A673 (cell line): ENCODE measurements at regions not wholly inside any gene's neighbourhood (a gene's known extent, or its start where the extent isn't known, plus 50 kb on each side); places are given as distances from the start of the nearest gene placed in this dataset.

ENCODE experiments used
- BruUV-seq: library from RNA; stranded (reverse); fragments of 400-500 nt; replicated peaks from 2 replicates; lab custom pipeline; 2021; lab: Mats Ljungman, UMichigan
- CTCF ChIA-PET: fragments of 300-600 bp; sonication (Branson Sonifier 250); formaldehyde crosslinking; loops from one replicate; lab custom pipeline; 2022; ENCODE audit warnings: antibody characterized with exemption; lab: Charles Lee
- POLR2A ChIA-PET: fragments of 300-600 bp; sonication (Branson Sonifier 250); formaldehyde crosslinking; loops from one replicate; lab custom pipeline; 2022; ENCODE audit warnings: antibody characterized with exemption; ENCODE audit not compliant: low non-redundant PET; lab: Charles Lee
- DNase-seq: peaks from one replicate; pipeline ENCODE4 v3.0.0-alpha.2; 2015; ENCODE audit warnings: low spot score
- H3K27ac ChIP-seq: fragments of 200-600 bp; sonication (generic); 2 replicates; pipeline ENCODE4 v1.5.1; 2016; ENCODE audit warnings: mixed run types, low read depth, mild to moderate bottlenecking, mixed read lengths, antibody characterized with exemption, low read length; ENCODE audit not compliant: poor library complexity, severe bottlenecking
- H3K27me3 ChIP-seq: fragments of 200-600 bp; sonication (generic); replicated peaks from 2 replicates; pipeline ENCODE4 v1.6.1; 2017; ENCODE audit warnings: mixed run types, low read depth, mild to moderate bottlenecking, mixed read lengths, antibody characterized with exemption, low read length; ENCODE audit not compliant: insufficient read depth, poor library complexity
- H3K36me3 ChIP-seq: fragments of 200-600 bp; sonication (generic); 2 replicates; pipeline ENCODE4 v1.6.1; 2016; ENCODE audit warnings: mixed run types, mild to moderate bottlenecking, mixed read lengths, antibody characterized with exemption, low read length; ENCODE audit not compliant: insufficient read depth, poor library complexity, severe bottlenecking
- H3K4me1 ChIP-seq: fragments of 200-600 bp; sonication (generic); 2 replicates; pipeline ENCODE4 v1.6.1; 2017; ENCODE audit warnings: mixed run types, mild to moderate bottlenecking, mixed read lengths, antibody characterized with exemption, low read length; ENCODE audit not compliant: insufficient read depth, poor library complexity, severe bottlenecking
- H3K4me3 ChIP-seq: fragments of 200-600 bp; sonication (generic); 2 replicates; pipeline ENCODE4 v1.5.1; 2016; ENCODE audit warnings: low read depth, mixed run types, mild to moderate bottlenecking, mixed read lengths, low read length; ENCODE audit not compliant: poor library complexity, severe bottlenecking
- H3K9me3 ChIP-seq: fragments of 200-600 bp; sonication (generic); 2 replicates; pipeline ENCODE4 v1.6.1; 2016; ENCODE audit warnings: mixed run types, low read depth, mild to moderate bottlenecking, mixed read lengths, antibody characterized with exemption, low read length; ENCODE audit not compliant: poor library complexity, severe bottlenecking
- EZH2 ChIP-seq: fragments of 200-600 bp; sonication (generic); IDR thresholded peaks from 2 replicates; pipeline ENCODE4 v1.6.1; 2017; ENCODE audit warnings: borderline replicate concordance, low read depth, mild to moderate bottlenecking, mixed read lengths, antibody characterized with exemption, low read length; ENCODE audit not compliant: poor library complexity, severe bottlenecking
- intact Hi-C: fragments of 100-400 bp; cut with micrococcal nuclease; formaldehyde crosslinking; loops from one replicate; pipeline ENCODE4 v1.10.0; 2022; ENCODE audit not compliant: unreplicated experiment
- TF ChIP-seq, protein P1 (sequence below): fragments of 300-800, 200-600 bp; sonication (generic); conservative IDR thresholded peaks from 2 replicates; pipeline ENCODE4 v1.5.1; 2017; ENCODE audit warnings: low read depth, mild to moderate bottlenecking, antibody characterized with exemption, low read length, moderate library complexity, mixed read lengths

DNA sequence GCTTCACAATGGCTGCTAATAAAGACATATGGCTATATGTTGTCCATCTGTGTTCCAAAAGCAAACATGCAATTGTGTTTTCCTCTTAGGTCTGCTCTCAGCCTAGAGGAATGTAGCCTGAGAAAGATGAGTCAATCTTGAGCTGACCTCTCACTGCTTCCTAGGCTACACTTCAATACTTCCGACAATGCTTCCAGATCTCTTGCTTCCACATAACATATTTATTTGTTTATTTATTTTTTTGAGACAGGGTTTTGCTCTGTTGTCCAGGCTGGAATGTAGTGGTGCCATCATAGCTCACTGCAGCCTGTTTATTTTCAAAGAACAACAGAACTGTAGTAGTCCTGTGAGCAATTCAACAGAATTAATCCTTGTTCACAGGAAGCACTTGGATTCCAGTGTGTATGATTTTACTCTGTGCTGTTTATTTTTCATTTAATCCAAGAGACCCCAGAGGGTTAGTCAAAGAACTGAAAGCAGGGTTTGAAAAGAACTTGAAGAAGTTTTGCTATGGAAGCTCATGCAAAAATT, 437.9 kb downstream of the TXNL1 start:
- TF ChIP-seq EZH2: no peak
- TF ChIP-seq, protein P1, sequence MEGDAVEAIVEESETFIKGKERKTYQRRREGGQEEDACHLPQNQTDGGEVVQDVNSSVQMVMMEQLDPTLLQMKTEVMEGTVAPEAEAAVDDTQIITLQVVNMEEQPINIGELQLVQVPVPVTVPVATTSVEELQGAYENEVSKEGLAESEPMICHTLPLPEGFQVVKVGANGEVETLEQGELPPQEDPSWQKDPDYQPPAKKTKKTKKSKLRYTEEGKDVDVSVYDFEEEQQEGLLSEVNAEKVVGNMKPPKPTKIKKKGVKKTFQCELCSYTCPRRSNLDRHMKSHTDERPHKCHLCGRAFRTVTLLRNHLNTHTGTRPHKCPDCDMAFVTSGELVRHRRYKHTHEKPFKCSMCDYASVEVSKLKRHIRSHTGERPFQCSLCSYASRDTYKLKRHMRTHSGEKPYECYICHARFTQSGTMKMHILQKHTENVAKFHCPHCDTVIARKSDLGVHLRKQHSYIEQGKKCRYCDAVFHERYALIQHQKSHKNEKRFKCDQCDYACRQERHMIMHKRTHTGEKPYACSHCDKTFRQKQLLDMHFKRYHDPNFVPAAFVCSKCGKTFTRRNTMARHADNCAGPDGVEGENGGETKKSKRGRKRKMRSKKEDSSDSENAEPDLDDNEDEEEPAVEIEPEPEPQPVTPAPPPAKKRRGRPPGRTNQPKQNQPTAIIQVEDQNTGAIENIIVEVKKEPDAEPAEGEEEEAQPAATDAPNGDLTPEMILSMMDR: no peak
- DNase-seq: no peak
- Histone ChIP-seq H3K9me3 (no peaks in the 10 kb centered on the region), H3K4me1 (no peaks in the 10 kb centered on the region), H3K4me3 (no peak overlapping the region), H3K27me3 (no peaks in the 10 kb centered on the region), H3K36me3 (no peaks in the 10 kb centered on the region), H3K27ac (no peak overlapping the region)
- intact Hi-C loops: no loop called here
- CTCF ChIA-PET: no interaction called here
- BruUV-seq: no TSS peak
- POLR2A ChIA-PET: no interaction called here

DNA sequence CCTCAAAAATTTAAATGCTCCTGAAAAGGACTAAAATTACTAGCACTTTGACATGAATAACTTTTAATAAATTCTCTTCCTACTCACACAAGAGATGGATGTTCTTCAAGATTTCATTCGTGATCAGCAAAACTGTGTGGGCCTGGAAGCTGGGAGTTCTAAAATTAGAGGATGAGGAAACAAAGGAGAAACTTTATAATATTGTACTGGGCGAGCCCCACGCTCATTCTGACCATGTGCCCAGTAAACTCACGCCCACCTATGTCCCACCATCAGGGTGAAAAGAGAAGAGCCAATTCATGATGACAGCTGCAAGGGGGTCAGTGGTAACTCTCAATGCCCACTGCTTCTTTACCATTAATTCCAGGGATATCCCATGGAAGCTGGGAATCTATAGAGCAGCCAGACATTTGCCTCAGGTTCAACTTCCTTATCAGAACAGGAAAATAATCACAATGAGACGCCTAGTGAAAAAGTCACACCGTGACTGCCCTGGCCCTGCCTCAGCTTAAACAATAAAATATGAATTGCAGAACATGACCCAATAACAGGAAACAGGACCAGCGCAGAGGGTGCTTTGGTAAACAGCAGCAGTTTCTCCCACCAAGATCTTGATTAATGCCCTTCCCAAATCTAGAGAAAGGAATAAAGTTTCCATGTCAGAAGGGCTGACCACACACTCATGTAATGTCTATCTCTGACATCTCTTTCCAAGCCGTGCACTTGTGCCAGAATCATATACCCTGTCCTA, 438.6 kb downstream of the TXNL1 start:
- H3K4me3 ChIP-seq: no peak overlapping the region
- H3K27ac ChIP-seq: no peak overlapping the region
- no peaks in the 10 kb centered on the region for H3K9me3 ChIP-seq
- no peaks in the 10 kb centered on the region for H3K36me3 ChIP-seq
- ChIA-PET POLR2A (no interaction called here), CTCF (no interaction called here)
- no TSS peak for BruUV-seq
- TF ChIP-seq, protein P1: no peak
- TF ChIP-seq EZH2: no peak
- no peaks in the 10 kb centered on the region for H3K4me1 ChIP-seq
- intact Hi-C loops: loop anchor here (10.0 kb wide), 1 partner anchor 65 kb away; no protein-coding TSS in a partner anchor
- no peaks in the 10 kb centered on the region for H3K27me3 ChIP-seq
- DNase-seq: no peak

DNA sequence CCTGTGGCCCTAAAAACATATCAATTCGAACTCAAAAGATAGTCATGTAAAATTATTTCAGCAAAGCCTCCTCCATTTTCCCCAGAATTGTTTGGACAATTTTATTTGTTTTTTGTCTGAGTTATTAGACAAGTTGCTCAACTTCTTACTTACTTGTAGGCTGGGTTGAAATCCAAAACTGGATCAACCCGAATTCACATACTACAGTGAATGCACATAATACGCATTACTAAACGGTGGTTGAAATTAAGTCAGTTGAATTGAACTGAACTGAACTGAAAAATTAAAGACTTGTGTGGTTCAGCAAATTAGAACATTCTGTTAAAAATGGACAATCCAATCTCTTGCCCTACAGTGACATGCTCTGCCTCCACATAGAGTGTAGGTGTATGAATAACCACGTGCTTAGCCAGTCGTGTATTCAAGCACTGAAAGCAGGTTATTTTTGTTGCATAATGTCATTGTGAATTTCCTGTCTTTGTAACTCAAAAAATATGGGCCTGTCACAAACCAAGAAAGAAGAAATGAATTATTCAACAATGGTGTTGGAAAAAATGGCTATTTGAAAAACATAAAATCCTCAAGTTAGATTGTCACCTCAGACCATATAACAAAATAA, 441.0 kb downstream of the TXNL1 start:
- Histone ChIP-seq H3K27ac (no peak overlapping the region), H3K27me3 (no peaks in the 10 kb centered on the region), H3K36me3 (no peaks in the 10 kb centered on the region), H3K4me1 (no peaks in the 10 kb centered on the region), H3K9me3 (no peaks in the 10 kb centered on the region), H3K4me3 (no peak overlapping the region)
- POLR2A ChIA-PET: no interaction called here
- no peak for DNase-seq
- CTCF ChIA-PET: no interaction called here
- TF ChIP-seq, protein P1: no peak
- no TSS peak for BruUV-seq
- intact Hi-C loops: loop anchor here (10.0 kb wide), 1 partner anchor 63 kb away; no protein-coding TSS in a partner anchor
